ENCODE measurements at regions not wholly inside any gene's neighbourhood (a gene's known extent, or its start where the extent isn't known, plus 50 kb on each side); places are given as distances from the start of the nearest gene placed in this dataset.

DNA sequence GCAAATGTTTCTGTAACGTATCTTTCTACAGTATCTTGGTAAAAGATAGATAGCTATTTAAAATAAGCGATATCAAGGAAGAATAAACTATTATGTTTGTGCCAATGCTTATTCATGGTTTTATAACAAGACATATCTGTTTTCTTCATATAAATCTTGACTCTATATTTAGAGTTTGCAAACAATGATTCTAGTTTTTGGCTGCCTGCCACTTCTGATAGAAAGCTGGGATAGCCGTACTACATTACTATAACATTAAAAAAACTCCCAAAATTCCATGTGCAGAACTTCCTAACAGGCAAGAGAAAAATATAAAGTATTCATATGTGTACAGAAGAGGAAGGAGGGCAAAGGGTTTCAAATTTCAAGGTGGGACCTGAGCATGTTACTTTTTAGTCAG, 985.0 kb downstream of the BCL11A start:
- Mint-ChIP-seq H3K36me3 (no peaks in the 10 kb centered on the region), H3K27me3 (no peaks in the 10 kb centered on the region), H3K4me3 (no peak overlapping the region), H3K4me1 (peaks cover 0 to 5% (median 5%) of the 10 kb centered on the region in 3 donors), H3K27ac (no peak overlapping the region), H3K9me3 (no peaks in the 10 kb centered on the region)
- DNase-seq (no peak), ATAC-seq (ENCODE audit: low read depth in 2 of 2) (no peak)

DNA sequence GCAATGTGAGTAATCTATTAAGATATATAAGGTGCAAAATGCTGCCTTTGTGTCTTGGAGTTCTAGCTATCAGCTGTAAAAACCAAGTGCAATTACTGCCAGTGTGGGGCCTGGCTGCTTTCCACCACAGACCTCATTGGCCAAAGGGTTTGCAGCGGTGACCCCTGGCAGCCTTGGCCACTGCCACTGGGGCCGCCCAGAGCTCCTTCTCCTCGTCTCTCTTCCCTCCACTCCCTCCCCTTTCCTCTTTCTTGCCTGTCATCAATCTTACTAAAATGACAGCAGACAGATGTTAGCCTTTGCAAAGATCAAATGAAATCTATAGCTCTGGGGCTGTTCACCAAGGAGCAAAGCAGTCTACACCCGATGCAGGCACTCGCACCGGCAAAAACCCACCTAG, 986.3 kb downstream of the BCL11A start:
- no peak for ATAC-seq (ENCODE audit: low read depth in 2 of 2)
- DNase-seq = no peak
- H3K27ac Mint-ChIP-seq = no peak overlapping the region
- H3K9me3 Mint-ChIP-seq = no peaks in the 10 kb centered on the region
- no peaks in the 10 kb centered on the region for H3K36me3 Mint-ChIP-seq
- no peaks in the 10 kb centered on the region for H3K27me3 Mint-ChIP-seq
- no peak overlapping the region for H3K4me3 Mint-ChIP-seq
- H3K4me1 Mint-ChIP-seq = peaks cover 0 to 5% (median 5%) of the 10 kb centered on the region in 3 donors

DNA sequence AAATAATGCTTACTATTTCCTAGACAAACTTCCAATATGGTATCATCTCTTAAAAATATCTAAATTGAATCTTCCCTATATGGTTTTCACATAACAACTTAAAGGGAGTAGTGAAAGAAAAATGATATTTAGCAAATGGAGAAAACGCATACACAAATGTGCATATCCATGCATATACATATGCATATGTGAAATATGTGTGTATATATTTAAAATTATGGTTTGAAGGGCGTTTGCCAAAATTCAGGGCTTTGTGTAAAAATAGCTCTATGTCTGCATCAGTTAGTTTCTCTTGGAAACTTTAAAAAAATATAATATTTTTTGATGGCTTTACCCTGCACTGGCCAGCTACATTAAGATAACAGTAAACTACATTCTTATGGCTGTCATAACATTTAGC, 986.7 kb downstream of the BCL11A start:
- Mint-ChIP-seq H3K27me3 (no peaks in the 10 kb centered on the region), H3K27ac (no peak overlapping the region), H3K4me3 (no peak overlapping the region), H3K4me1 (peaks cover 0 to 5% (median 5%) of the 10 kb centered on the region in 3 donors), H3K36me3 (no peaks in the 10 kb centered on the region), H3K9me3 (no peaks in the 10 kb centered on the region)
- ATAC-seq (ENCODE audit: low read depth in 2 of 2) = no peak
- no peak for DNase-seq

DNA sequence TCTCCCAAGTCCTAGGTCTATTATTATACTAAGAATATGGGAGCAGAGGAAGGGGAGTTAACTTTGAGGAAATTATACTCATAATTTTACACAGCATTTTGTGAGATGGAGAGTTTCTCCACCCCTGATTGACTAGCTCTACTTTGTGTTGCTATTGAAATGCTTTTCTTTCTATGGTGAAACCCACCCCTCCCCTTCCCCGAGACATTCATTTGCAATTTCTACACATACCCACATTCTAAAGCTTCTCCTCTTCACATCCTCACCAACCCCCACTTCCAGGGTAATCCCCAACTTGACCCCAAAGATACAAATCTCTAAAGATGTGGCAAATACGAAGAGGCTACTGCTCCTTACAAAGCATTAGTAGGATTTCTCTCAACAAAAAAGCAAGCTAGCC, 992.2 kb downstream of the BCL11A start:
- peaks cover 0 to 3% (median 0%) of the 10 kb centered on the region in 7 donors for H3K9me3 Mint-ChIP-seq
- no peak for DNase-seq
- no peak overlapping the region for H3K4me3 Mint-ChIP-seq
- ATAC-seq (ENCODE audit: low read depth in 2 of 2) = no peak
- peak overlapping the region in 1 of 6 donors; percentile 6 for H3K27ac Mint-ChIP-seq
- H3K27me3 Mint-ChIP-seq = no peaks in the 10 kb centered on the region
- no peaks in the 10 kb centered on the region for H3K36me3 Mint-ChIP-seq
- H3K4me1 Mint-ChIP-seq = peaks cover 0 to 5% (median 0%) of the 10 kb centered on the region in 3 donors

DNA sequence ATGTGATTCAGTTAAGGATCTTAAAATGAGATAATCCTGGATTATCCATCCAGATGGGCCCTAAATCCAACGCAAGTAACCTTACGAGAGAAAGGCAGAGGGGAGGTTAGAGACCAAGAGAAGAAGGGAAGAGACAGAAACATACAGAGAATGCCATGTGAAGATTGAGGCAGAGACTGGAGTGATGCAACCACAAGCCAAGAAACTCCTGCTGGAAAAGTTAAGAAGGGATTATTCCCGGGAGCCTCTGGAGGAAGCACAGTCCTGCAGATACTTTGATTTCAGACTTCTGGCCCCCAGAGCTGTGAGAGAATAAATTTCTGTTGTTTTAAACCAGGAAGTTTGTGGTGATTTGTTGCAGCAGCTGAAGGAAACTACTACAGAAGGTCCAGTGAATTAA, 992.7 kb downstream of the BCL11A start:
- Mint-ChIP-seq H3K4me3 (no peak overlapping the region), H3K4me1 (peaks cover 0 to 5% (median 0%) of the 10 kb centered on the region in 3 donors), H3K27ac (peak overlapping the region in 1 of 6 donors; percentile 90), H3K36me3 (no peaks in the 10 kb centered on the region), H3K9me3 (peaks cover 0 to 3% (median 0%) of the 10 kb centered on the region in 7 donors), H3K27me3 (no peaks in the 10 kb centered on the region)
- DNase-seq (no peak), ATAC-seq (ENCODE audit: low read depth in 2 of 2) (no peak)

DNA sequence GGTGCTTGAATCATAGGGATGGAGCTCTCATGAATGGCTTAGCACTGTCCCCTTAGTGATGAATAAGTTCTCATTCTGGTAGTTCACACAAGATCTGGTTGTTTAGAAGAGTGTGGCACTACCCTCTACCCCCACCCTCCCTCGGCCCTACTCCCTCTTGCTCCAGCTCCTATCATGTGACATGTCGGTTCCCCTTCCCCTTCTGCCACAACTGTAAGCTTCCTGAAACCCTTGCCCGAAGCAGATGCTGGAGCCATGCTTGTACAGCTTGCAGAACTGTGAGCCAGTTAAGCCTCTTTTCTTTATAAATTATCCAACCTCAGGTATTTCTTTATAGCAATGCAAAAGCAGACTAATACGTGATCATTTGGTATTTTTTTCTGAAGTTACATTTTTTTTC, 1012.6 kb downstream of the BCL11A start:
- Mint-ChIP-seq H3K27ac (no peak overlapping the region), H3K4me3 (no peak overlapping the region), H3K36me3 (no peaks in the 10 kb centered on the region), H3K4me1 (no peaks in the 10 kb centered on the region), H3K27me3 (peaks cover 0 to 8% (median 0%) of the 10 kb centered on the region in 3 donors), H3K9me3 (peaks cover 0 to 15% (median 1%) of the 10 kb centered on the region in 7 donors)
- DNase-seq (no peak), ATAC-seq (ENCODE audit: low read depth in 2 of 2) (no peak)

DNA sequence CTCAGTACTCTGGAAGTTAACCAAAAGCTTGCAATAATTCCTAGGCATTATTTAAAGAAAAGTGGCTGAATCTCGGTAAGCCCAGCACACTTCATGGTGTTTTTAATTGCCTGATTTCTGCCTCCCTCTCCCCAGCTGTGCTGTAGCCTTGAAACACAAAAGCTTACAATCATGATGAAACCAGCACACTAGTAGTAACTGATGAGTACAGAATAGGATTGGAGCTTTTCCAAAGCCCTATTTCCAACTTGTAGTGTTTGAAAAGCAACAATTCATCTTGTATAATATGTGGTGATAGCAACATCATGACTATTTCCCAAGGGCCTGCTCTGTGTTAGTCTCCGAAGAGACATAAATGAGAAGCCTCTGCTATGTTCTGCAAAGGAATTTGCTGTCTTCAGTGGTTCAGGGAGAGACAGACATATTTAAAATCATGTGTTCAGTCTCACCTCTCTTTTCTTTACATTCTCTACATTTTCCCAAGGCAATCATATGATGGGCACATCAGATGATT, 1015.0 kb downstream of the BCL11A start:
- Mint-ChIP-seq H3K4me3 (no peak overlapping the region), H3K27me3 (peaks cover 0 to 8% (median 0%) of the 10 kb centered on the region in 3 donors), H3K4me1 (no peaks in the 10 kb centered on the region), H3K36me3 (no peaks in the 10 kb centered on the region), H3K9me3 (peaks cover 0 to 15% (median 2%) of the 10 kb centered on the region in 7 donors), H3K27ac (no peak overlapping the region)
- DNase-seq (no peak), ATAC-seq (ENCODE audit: low read depth in 2 of 2) (no peak)

DNA sequence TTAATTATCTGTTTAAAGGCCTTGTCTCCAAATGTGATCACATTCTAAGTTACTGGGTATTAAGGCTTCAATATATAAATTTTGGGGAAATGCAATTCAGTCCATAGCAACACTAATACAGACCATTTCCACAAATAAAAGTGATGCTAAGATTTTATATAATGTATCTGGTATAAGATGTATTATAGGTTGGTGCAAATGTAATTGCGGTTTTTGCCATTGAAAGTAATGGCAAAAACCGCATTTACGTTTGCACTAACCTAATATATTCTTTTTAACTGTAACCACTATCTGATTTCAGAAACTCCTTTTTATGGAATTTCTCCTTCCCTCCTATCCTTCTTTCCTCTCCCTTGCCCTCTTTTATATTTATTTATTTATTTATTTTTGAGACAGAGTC, 1020.6 kb downstream of the BCL11A start:
- ATAC-seq (ENCODE audit: low read depth in 2 of 2) (no peak), DNase-seq (no peak)
- H3K4me1 Mint-ChIP-seq = peaks cover 0 to 3% (median 0%) of the 10 kb centered on the region in 3 donors
- peaks cover 8 to 40% (median 13%) of the 10 kb centered on the region in 7 donors for H3K9me3 Mint-ChIP-seq
- no peak overlapping the region for H3K27ac Mint-ChIP-seq
- no peaks in the 10 kb centered on the region for H3K27me3 Mint-ChIP-seq
- no peak overlapping the region for H3K4me3 Mint-ChIP-seq
- H3K36me3 Mint-ChIP-seq = peaks cover under 1 to 10% of the 10 kb centered on the region in 2 donors

DNA sequence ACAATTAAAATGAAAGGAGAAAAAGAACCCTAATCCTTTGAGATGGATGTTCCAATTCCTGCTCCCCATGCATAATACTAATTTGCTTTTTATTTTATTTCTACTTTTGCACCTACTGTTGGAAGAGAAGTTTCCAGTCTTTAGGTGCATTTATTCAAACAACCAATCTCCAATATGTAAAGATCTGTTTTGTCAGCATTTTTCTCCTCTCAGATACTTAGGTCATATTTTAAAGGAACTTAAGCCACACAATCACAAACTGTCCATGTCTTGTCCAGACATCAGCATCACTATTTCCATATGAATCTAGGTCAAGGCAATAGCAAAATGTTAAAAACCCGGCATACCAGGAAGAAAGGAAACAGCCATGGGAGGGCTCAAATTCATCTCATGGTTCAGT, 1023.2 kb downstream of the BCL11A start:
- Mint-ChIP-seq H3K4me1 (peaks cover 0 to 3% (median 0%) of the 10 kb centered on the region in 3 donors), H3K27ac (no peak overlapping the region), H3K4me3 (no peak overlapping the region), H3K36me3 (peaks cover 12 to 21% of the 10 kb centered on the region in 2 donors), H3K9me3 (peaks cover 11 to 38% (median 19%) of the 10 kb centered on the region in 7 donors), H3K27me3 (peaks cover 0 to 3% (median 0%) of the 10 kb centered on the region in 3 donors)
- no peak for DNase-seq
- no peak for ATAC-seq (ENCODE audit: low read depth in 2 of 2)

DNA sequence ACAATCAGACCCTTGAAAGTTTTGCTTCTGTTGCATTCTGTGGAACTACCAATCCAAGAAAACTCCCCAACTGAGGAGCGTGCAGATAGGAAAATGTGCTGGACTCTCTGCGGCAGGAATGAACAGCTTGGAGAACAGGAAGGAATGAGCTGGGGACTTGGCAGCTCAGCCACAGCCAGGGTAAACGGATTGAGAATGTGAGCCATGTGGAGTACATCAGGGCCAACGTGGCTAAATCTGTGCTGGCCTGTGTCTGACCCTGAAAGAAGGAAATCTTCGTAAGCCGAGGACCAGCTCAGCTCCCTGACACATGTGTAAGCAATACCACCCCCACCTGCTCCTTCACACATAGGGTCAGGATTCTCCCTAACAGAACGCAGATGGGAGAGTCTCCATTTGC, 1023.7 kb downstream of the BCL11A start:
- H3K9me3 Mint-ChIP-seq = peaks cover 11 to 38% (median 19%) of the 10 kb centered on the region in 7 donors
- H3K36me3 Mint-ChIP-seq = peaks cover 12 to 21% of the 10 kb centered on the region in 2 donors
- H3K27me3 Mint-ChIP-seq = peaks cover 0 to 3% (median 0%) of the 10 kb centered on the region in 3 donors
- peaks cover 0 to 3% (median 0%) of the 10 kb centered on the region in 3 donors for H3K4me1 Mint-ChIP-seq
- DNase-seq (no peak), ATAC-seq (ENCODE audit: low read depth in 2 of 2) (no peak)
- H3K4me3 Mint-ChIP-seq = no peak overlapping the region
- no peak overlapping the region for H3K27ac Mint-ChIP-seq

DNA sequence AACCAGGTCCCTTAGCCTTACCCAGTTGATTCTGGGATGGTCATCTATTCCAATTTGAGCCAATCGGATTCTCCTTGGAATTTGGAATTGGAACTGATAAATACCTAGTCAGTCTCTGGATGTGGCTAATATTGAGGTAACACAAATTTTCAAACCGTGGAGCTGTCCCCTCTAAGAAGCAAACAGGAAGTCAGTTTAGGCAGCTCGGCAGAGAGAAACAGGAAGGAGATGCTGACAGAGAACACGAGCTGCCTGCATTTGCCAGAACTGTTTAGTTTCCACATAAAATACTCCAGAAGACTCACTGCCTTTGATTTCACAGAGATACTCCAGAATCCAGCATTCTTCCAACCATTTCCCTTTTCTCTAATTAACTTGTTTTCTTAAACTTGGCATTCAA, 1024.9 kb downstream of the BCL11A start:
- Mint-ChIP-seq H3K4me3 (no peak overlapping the region), H3K27ac (no peak overlapping the region), H3K9me3 (peaks cover 11 to 38% (median 19%) of the 10 kb centered on the region in 7 donors), H3K27me3 (peaks cover 0 to 3% (median 0%) of the 10 kb centered on the region in 3 donors), H3K4me1 (peaks cover 0 to 3% (median 0%) of the 10 kb centered on the region in 3 donors), H3K36me3 (peaks cover 12 to 21% of the 10 kb centered on the region in 2 donors)
- DNase-seq (no peak), ATAC-seq (ENCODE audit: low read depth in 2 of 2) (no peak)

DNA sequence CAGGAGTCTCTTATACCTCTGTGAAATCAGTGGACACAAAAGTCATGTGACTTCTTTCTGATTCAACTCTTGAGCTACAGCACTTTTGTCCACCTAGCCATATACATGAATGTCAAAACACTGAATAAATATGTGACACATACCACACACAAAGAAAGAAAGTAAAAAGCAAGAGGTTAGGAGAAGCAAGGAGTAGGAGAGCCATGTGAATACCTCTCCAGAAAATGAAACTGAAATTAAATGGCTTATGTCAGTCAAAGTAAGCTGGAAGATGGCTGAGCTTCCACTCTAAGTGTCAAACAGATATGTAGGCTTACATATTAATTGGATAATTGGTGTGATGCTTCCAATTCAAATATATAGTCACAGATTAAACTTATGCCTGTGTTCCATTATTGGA, 1050.5 kb downstream of the BCL11A start:
- DNase-seq (no peak), ATAC-seq (ENCODE audit: low read depth in 2 of 2) (no peak)
- Mint-ChIP-seq H3K9me3 (peaks cover 5 to 14% (median 8%) of the 10 kb centered on the region in 7 donors), H3K4me1 (peaks cover 0 to 6% (median 4%) of the 10 kb centered on the region in 3 donors), H3K27me3 (no peaks in the 10 kb centered on the region), H3K4me3 (peak overlapping the region in 1 of 8 donors; percentile 30), H3K36me3 (peaks cover under 1 to 12% of the 10 kb centered on the region in 2 donors), H3K27ac (no peak overlapping the region)

DNA sequence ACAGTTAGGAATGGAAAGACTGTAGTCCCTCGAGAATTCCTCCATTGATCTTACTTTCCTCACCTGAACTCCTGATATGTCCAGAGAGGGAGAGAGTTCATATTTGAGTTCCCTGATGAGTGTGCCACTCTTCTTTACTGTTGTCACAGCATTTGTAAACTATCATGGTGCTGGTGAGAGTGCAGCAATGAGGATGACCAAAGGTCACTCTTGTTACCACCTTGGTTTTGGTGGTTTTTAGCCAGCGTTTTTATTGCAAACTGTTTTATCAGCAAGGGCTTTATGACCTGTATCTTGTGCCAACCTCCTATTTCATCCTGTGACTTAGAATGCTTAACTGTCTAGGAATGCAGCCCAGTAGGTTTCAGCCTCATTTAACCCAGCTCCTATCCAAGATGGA, 1062.5 kb downstream of the BCL11A start:
- Mint-ChIP-seq H3K9me3 (peaks cover 10 to 23% (median 22%) of the 10 kb centered on the region in 7 donors), H3K4me3 (no peak overlapping the region), H3K36me3 (peaks cover 5 to 17% of the 10 kb centered on the region in 2 donors), H3K27ac (no peak overlapping the region), H3K27me3 (no peaks in the 10 kb centered on the region), H3K4me1 (no peaks in the 10 kb centered on the region)
- ATAC-seq (ENCODE audit: low read depth in 2 of 2) (no peak), DNase-seq (no peak)

DNA sequence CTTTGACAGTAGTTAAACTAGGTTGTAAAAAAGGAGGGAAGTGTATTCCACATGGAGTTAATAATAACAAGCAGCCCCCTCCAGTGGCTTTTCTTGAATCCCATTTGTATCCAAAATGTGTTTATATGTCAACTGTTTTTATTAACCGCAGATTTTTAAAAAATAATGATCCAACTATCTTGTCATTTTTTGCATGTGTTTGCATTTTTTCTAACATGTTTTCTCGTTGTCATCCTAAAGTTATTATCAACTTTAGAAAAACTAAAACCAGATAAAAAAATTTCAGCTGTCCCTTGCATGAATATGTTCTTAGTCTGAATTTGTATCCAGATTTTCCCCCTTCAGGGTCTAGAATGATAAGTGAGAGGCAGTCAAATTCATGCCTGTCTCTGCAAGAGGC, 1063.3 kb downstream of the BCL11A start:
- no peaks in the 10 kb centered on the region for H3K27me3 Mint-ChIP-seq

More for the DNA sequence above, 1063.3 kb downstream of the BCL11A start:
- peaks cover 4 to 15% (median 14%) of the 10 kb centered on the region in 7 donors for H3K9me3 Mint-ChIP-seq
- ATAC-seq (ENCODE audit: low read depth in 2 of 2) (no peak), DNase-seq (no peak)
- peaks cover 0 to 9% of the 10 kb centered on the region in 2 donors for H3K36me3 Mint-ChIP-seq
- H3K4me1 Mint-ChIP-seq = no peaks in the 10 kb centered on the region
- no peak overlapping the region for H3K4me3 Mint-ChIP-seq
- no peak overlapping the region for H3K27ac Mint-ChIP-seq

All from naive B cell (primary cell).